Peyer's patch (tissue), 4 donors: ENCODE measurements at regions not wholly inside any gene's neighbourhood (a gene's known extent, or its start where the extent isn't known, plus 50 kb on each side); places are given as distances from the start of the nearest gene placed in this dataset.

Experiments
- DNase-seq, 3 donors: peaks; one replicate each; pipeline ENCODE4 v3.0.0-alpha.2; 2017 to 2019
- H3K27ac ChIP-seq, 4 donors: fragments of 200-600 bp; sonication (generic); one replicate each; pipeline ENCODE4 v1.5.1; 2016 to 2019
- H3K27me3 ChIP-seq, 2 donors: fragments of 200-600 bp; sonication (generic); one replicate each; pipeline ENCODE4 v1.5.1; 2019
- H3K36me3 ChIP-seq, 3 donors: fragments of 200-600 bp; sonication (generic); one replicate each; pipeline ENCODE4 v1.5.1; 2016 to 2019
- H3K4me1 ChIP-seq, 4 donors: fragments of 200-600 bp; sonication (generic); one replicate each; pipeline ENCODE4 v1.5.1; 2016 to 2019
- H3K4me3 ChIP-seq, 4 donors: fragments of 200-600 bp; sonication (generic); 1 replicate in 3 of 4; 2 replicates in 1 of 4; pipeline ENCODE4 v1.5.1; 2016 to 2019; ENCODE audit warnings: mild to moderate bottlenecking in 1 of 4
- H3K9me3 ChIP-seq, 4 donors: fragments of 200-600 bp; sonication (generic); one replicate each; pipeline ENCODE4 v1.5.1; 2016 to 2019; ENCODE audit warnings: mild to moderate bottlenecking in 1 of 4
- CTCF ChIP-seq, 6 experiments: fragments of 450-650 bp in 4 of 6; fragments of 200-600 bp in 2 of 6; sonication (generic) in 1 of 6; IDR thresholded peaks; one replicate each; pipeline ENCODE4 v1.5.1; 2017 to 2019; ENCODE audit warnings: antibody characterized with exemption in 6 of 6, mild to moderate bottlenecking in 3 of 6, moderate library complexity in 1 of 6
- POLR2A ChIP-seq, 2 donors: fragments of 450-650 bp; IDR thresholded peaks; one replicate each; pipeline ENCODE4 v1.5.1; 2017; ENCODE audit warnings: antibody characterized with exemption in 2 of 2, mild to moderate bottlenecking in 2 of 2, moderate library complexity in 2 of 2

- no peak for DNase-seq
- Histone ChIP-seq H3K9me3 (no peaks in the 10 kb centered on the region), H3K27ac (no peak overlapping the region), H3K27me3 (no peaks in the 10 kb centered on the region), H3K4me3 (no peak overlapping the region), H3K4me1 (no peaks in the 10 kb centered on the region), H3K36me3 (no peaks in the 10 kb centered on the region)
- TF ChIP-seq POLR2A (IDR thresholded peaks at IDR 0.05) (no peak), CTCF (IDR thresholded peaks at IDR 0.05) (no peak)
Observed at GRCh38 chr22:48256776-48257684, 1494.6 kb downstream of the TBC1D22A start.

- Histone ChIP-seq H3K36me3 (no peaks in the 10 kb centered on the region), H3K9me3 (no peaks in the 10 kb centered on the region), H3K4me1 (no peaks in the 10 kb centered on the region), H3K4me3 (no peak overlapping the region), H3K27ac (no peak overlapping the region), H3K27me3 (no peaks in the 10 kb centered on the region)
- no peak for DNase-seq
- TF ChIP-seq CTCF (IDR thresholded peaks at IDR 0.05) (no peak), POLR2A (IDR thresholded peaks at IDR 0.05) (no peak)
Observed at GRCh38 chr22:48256041-48256739, 1493.7 kb downstream of the TBC1D22A start.

DNA sequence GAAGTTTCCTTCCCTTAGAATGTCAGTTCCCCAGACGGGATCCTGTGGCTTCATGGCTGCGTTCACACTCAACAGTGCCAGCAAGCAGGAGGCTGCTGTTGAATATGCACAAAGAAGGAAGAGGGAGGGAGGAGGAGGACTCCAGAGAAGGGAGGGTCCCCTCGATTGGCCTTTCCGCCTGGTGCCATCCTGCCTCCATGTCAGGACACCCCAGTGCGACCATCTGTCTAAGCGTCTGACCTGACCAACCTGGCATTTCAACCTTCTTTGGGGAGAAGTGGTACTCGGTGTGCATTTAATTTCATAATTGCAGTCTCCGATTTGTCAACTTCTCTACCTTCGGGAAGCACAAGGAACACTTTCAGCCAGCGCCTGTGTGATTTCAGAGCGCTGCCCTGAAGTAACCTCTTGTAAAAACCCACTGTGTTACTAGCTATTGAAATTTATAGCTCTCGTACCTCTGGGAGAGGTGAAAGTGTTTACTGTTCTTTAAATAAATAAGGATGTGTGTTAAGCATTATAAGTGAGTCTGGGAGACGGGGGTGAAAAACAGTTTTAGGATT lies 1491.9 kb downstream of the TBC1D22A start:
- no peaks in the 10 kb centered on the region for H3K36me3 ChIP-seq
- H3K27ac ChIP-seq, result no peak overlapping the region
- H3K27me3 ChIP-seq, result no peaks in the 10 kb centered on the region
- no peak overlapping the region for H3K4me3 ChIP-seq
- H3K4me1 ChIP-seq, result no peaks in the 10 kb centered on the region
- no peak for TF ChIP-seq POLR2A (IDR thresholded peaks at IDR 0.05)
- TF ChIP-seq CTCF (IDR thresholded peaks at IDR 0.05), result no peak
- no peak for DNase-seq
- H3K9me3 ChIP-seq, result no peaks in the 10 kb centered on the region

DNA sequence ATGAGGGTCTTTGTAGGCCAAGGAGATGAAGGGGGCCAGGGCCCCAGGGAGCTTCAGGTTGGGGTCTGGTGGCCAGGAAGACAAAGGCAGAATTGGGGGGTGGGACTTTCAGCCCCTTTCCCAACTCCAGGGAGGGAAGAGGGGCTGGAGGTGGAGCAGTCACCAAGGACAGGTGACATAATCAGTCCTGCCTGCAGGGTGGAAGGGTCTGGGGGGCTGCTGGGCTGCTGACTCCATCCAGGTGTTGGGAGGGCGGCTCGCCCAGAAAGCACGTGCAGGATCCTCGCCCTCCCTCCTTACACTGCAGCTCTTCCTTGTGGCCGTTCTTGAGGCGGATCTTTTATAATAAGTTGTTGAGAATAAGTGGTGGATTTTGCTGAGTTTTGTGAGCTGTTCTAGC lies 1491.1 kb downstream of the TBC1D22A start:
- Histone ChIP-seq H3K9me3 (no peaks in the 10 kb centered on the region), H3K36me3 (no peaks in the 10 kb centered on the region), H3K4me3 (no peak overlapping the region), H3K4me1 (no peaks in the 10 kb centered on the region), H3K27me3 (no peaks in the 10 kb centered on the region), H3K27ac (no peak overlapping the region)
- TF ChIP-seq POLR2A (IDR thresholded peaks at IDR 0.05) (no peak), CTCF (IDR thresholded peaks at IDR 0.05) (no peak)
- no peak for DNase-seq

DNA sequence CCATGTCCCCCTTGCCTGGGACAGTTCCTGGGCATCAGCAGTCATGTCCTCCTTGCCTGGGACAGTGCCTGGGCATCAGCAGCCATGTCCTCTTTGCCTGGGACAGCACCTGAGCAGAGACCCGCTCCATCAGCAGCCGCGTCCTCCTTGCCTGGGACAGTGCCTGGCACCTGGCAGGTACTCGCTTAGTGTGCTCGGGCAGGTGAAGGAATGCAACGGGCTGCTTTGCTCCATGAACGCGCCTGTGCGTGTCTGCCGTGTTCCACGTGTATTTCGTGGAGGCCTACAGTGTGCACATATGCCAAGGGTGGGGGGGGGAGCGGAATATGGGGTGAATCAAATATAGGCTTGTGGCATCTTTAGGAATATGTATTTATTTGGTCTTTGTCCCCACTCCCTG lies 1490.7 kb downstream of the TBC1D22A start:
- no peaks in the 10 kb centered on the region for H3K27me3 ChIP-seq
- no peaks in the 10 kb centered on the region for H3K36me3 ChIP-seq
- no peak overlapping the region for H3K27ac ChIP-seq
- DNase-seq, result no peak
- H3K4me1 ChIP-seq, result no peaks in the 10 kb centered on the region
- H3K9me3 ChIP-seq, result no peaks in the 10 kb centered on the region
- TF ChIP-seq POLR2A (IDR thresholded peaks at IDR 0.05) (no peak), CTCF (IDR thresholded peaks at IDR 0.05) (no peak)
- no peak overlapping the region for H3K4me3 ChIP-seq
